HUES48 (cell line): ENCODE measurements at regions not wholly inside any gene's neighbourhood (a gene's known extent, or its start where the extent isn't known, plus 50 kb on each side); places are given as distances from the start of the nearest gene placed in this dataset.

Source experiments
- H3K27ac ChIP-seq: one replicate; pipeline ENCODE4 v1.7.0; 2013; ENCODE audit warnings: low read depth, low read length, inconsistent platforms
- H3K27me3 ChIP-seq: 2 replicates; pipeline ENCODE4 v1.6.1; 2013; ENCODE audit warnings: mild to moderate bottlenecking, low read length; ENCODE audit not compliant: control insufficient read depth, insufficient read depth
- H3K36me3 ChIP-seq: 2 replicates; pipeline ENCODE4 v1.6.1; 2013; ENCODE audit warnings: low read length; ENCODE audit not compliant: control insufficient read depth, insufficient read depth
- H3K4me1 ChIP-seq: 2 replicates; pipeline ENCODE4 v1.6.1; 2013; ENCODE audit warnings: mild to moderate bottlenecking, low read length; ENCODE audit not compliant: control insufficient read depth, insufficient read depth
- H3K4me3 ChIP-seq: 2 replicates; pipeline ENCODE4 v1.5.1; 2013; ENCODE audit warnings: mild to moderate bottlenecking, low read depth, low read length
- H3K9ac ChIP-seq: 2 replicates; pipeline ENCODE4 v1.6.1; 2013; ENCODE audit warnings: mild to moderate bottlenecking, low read depth, low read length, moderate library complexity
- H3K9me3 ChIP-seq: 2 replicates; pipeline ENCODE4 v1.6.1; 2013; ENCODE audit warnings: low read length; ENCODE audit not compliant: control insufficient read depth, insufficient read depth

- Histone ChIP-seq H3K36me3 (no peaks in the 10 kb centered on the region), H3K4me3 (no peak overlapping the region), H3K27me3 (no peaks in the 10 kb centered on the region), H3K9ac (no peak overlapping the region), H3K9me3 (peaks cover 12% of the 10 kb centered on the region), H3K4me1 (no peaks in the 10 kb centered on the region), H3K27ac (no peak overlapping the region)
Measured at GRCh38 chr2:123359636-123360035, 665.5 kb upstream of the CNTNAP5 start.

DNA sequence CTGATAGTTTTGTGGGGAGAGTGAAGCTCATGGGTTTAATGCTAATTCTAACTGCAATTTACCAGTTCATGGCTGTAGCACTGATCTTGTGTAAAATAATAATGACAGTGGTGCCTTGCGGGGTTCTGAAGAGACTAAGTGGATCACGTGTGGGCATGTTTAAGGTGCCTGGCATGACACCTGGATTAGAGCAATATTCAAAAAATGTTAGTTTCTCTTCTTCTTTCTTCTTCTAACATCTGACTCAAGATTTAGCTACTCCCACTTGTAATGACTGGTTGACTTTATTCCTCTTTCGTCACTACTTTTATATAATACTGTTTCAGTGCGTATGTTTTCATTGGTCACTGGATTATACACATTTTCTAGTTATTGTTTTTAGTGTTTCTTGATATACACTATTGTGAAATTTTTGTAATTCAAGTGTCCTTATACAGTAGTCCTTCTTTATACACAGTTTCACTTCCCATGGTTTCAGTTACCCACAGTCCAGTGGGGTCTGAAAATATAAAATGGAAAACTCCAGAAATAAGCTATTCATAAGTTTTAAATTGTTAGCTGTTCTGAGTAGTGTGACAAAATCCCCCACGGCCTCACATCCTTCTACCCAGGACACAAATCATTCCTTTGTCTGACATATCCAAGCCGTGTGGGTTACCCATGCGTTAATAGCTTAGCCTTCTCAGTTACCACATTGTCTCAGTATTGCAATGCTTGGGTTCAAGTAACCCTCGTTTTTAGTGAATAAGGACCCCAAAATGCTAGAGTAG lies 662.2 kb upstream of the CNTNAP5 start:
- H3K9me3 ChIP-seq, result no peaks in the 10 kb centered on the region; the same call in 1 of the 2 replicates

DNA sequence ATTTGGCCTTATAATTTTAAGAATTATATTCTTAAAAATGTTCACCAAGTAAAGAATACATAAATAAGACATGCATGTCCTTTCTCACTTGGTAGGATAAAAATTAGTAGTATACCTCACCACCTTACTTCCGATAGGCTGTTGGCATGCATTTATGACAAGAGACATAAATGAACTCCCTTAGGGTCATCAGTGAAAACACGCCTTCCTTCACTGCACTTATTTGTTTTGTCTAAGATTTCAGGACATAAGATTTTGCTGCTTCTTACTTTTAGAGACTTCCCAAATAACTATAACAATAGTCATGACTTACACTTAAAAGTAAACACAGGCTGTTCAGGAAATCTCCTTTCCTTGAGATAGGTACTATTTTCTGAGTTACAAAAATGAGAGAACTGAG lies 661.3 kb upstream of the CNTNAP5 start:
- no peaks in the 10 kb centered on the region for H3K4me1 ChIP-seq
- H3K27me3 ChIP-seq, result no peaks in the 10 kb centered on the region
- H3K27ac ChIP-seq, result no peak overlapping the region
- no peak overlapping the region for H3K4me3 ChIP-seq
- H3K9me3 ChIP-seq, result no peaks in the 10 kb centered on the region; the same call in 1 of the 2 replicates
- H3K9ac ChIP-seq, result no peak overlapping the region
- no peaks in the 10 kb centered on the region for H3K36me3 ChIP-seq

More for the DNA sequence above, 662.2 kb upstream of the CNTNAP5 start:
- no peaks in the 10 kb centered on the region for H3K27me3 ChIP-seq
- no peaks in the 10 kb centered on the region for H3K36me3 ChIP-seq
- no peaks in the 10 kb centered on the region for H3K4me1 ChIP-seq
- H3K27ac ChIP-seq, result no peak overlapping the region
- H3K4me3 ChIP-seq, result no peak overlapping the region
- H3K9ac ChIP-seq, result no peak overlapping the region

- no peaks in the 10 kb centered on the region for H3K4me1 ChIP-seq
- no peak overlapping the region for H3K27ac ChIP-seq
- no peaks in the 10 kb centered on the region; the same call in 1 of the 2 replicates for H3K9me3 ChIP-seq
- no peak overlapping the region for H3K9ac ChIP-seq
- no peaks in the 10 kb centered on the region for H3K27me3 ChIP-seq
- H3K36me3 ChIP-seq, result no peaks in the 10 kb centered on the region
- no peak overlapping the region for H3K4me3 ChIP-seq
Measured at GRCh38 chr2:123364243-123364896, 660.7 kb upstream of the CNTNAP5 start.

DNA sequence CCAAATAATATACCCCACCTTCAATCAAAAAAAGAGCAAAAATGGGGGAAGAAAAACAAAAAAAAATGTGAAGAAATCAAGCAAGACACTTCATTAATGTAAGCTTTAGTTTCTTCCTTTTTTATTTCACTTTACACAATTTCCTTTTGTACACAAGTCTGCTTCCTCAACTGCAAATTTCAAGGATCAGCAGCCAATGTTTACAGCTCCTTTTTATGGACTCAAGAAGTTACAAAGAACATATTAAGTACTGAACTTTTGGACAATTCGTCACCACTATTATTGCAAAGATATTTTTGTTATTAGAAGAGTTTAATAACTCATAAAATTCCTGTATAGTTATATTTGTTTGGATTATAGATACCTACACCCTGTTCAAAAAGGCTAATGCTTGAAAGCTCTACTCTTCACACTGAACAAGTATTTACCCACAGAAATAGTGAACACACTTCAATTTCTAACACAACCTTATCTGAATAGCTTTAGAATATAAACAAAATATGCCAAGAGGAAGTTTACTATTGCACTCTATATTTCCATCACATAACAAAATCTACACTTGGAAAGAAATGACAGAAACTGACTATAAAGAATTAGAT lies 658.7 kb upstream of the CNTNAP5 start:
- no peaks in the 10 kb centered on the region for H3K4me1 ChIP-seq
- no peak overlapping the region for H3K9ac ChIP-seq
- H3K27me3 ChIP-seq, result no peaks in the 10 kb centered on the region
- H3K9me3 ChIP-seq, result no peaks in the 10 kb centered on the region; the same call in 1 of the 2 replicates
- no peak overlapping the region for H3K27ac ChIP-seq
- H3K4me3 ChIP-seq, result no peak overlapping the region
- no peaks in the 10 kb centered on the region for H3K36me3 ChIP-seq

- H3K4me3 ChIP-seq, result no peak overlapping the region
- no peak overlapping the region for H3K27ac ChIP-seq
- H3K36me3 ChIP-seq, result no peaks in the 10 kb centered on the region
- no peak overlapping the region for H3K9ac ChIP-seq
- H3K9me3 ChIP-seq, result no peaks in the 10 kb centered on the region; the same call in 1 of the 2 replicates
- no peaks in the 10 kb centered on the region for H3K27me3 ChIP-seq
- H3K4me1 ChIP-seq, result no peaks in the 10 kb centered on the region
Measured at GRCh38 chr2:123370186-123370585, 654.9 kb upstream of the CNTNAP5 start.

GRCh38 chr2:123371535-123371934 lies 653.6 kb upstream of the CNTNAP5 start:
- Histone ChIP-seq H3K27me3 (no peaks in the 10 kb centered on the region), H3K9me3 (no peaks in the 10 kb centered on the region; the same call in 1 of the 2 replicates), H3K4me3 (no peak overlapping the region), H3K27ac (no peak overlapping the region), H3K9ac (no peak overlapping the region), H3K4me1 (no peaks in the 10 kb centered on the region), H3K36me3 (no peaks in the 10 kb centered on the region)

GRCh38 chr2:123380370-123380935 lies 644.6 kb upstream of the CNTNAP5 start:
- Histone ChIP-seq H3K9me3 (no peaks in the 10 kb centered on the region; the same call in 1 of the 2 replicates), H3K4me3 (no peak overlapping the region)

DNA sequence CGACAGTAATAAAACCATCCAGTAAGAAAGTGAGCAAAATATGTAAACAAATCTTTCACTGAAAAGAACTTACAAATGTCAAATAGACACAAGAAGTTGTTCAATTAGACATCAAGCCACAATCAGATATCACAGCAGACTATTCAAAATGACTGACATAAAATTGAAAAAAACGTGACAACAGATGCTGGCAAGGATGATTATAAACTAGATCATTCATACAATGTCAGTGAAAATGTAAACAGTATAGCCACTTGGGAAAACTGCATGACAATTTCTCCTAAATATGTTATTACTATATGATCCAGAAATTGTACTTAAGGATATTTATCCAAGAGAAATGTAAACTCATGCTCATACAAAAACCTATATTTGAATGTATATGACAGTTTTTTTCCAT lies 609.4 kb upstream of the CNTNAP5 start:
- Histone ChIP-seq H3K36me3 (no peaks in the 10 kb centered on the region), H3K27me3 (no peaks in the 10 kb centered on the region), H3K4me3 (no peak overlapping the region), H3K9me3 (no peaks in the 10 kb centered on the region), H3K27ac (no peak overlapping the region), H3K4me1 (peaks cover 6% of the 10 kb centered on the region), H3K9ac (no peak overlapping the region)

More at GRCh38 chr2:123380370-123380935, 644.6 kb upstream of the CNTNAP5 start:
- H3K27me3 ChIP-seq, result no peaks in the 10 kb centered on the region
- no peak overlapping the region for H3K27ac ChIP-seq
- H3K4me1 ChIP-seq, result no peaks in the 10 kb centered on the region
- H3K36me3 ChIP-seq, result no peaks in the 10 kb centered on the region
- H3K9ac ChIP-seq, result no peak overlapping the region

DNA sequence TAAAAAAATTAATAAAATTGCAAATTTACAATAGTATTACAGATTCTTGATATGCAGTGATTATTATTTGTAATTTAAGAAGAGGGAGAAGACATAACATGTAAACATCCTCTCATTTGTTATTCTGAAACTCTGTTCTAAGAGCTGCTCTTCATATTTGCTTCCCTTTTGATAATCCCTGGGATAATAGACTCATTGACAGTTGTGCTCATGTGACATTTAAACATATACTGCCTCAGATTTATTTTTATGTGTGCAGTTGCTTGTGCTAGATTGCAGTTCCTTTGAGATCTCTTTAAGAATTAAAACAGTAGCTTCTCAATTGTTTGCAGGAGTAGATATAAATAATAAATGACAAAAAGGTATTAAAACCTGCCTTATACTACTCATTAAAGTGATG lies 605.1 kb upstream of the CNTNAP5 start:
- no peak overlapping the region for H3K27ac ChIP-seq
- H3K9ac ChIP-seq, result no peak overlapping the region
- H3K9me3 ChIP-seq, result no peaks in the 10 kb centered on the region
- no peaks in the 10 kb centered on the region for H3K4me1 ChIP-seq
- no peaks in the 10 kb centered on the region for H3K36me3 ChIP-seq
- no peak overlapping the region for H3K4me3 ChIP-seq
- no peaks in the 10 kb centered on the region for H3K27me3 ChIP-seq
